ENCODE measurements at regions not wholly inside any gene's neighbourhood (a gene's known extent, or its start where the extent isn't known, plus 50 kb on each side); places are given as distances from the start of the nearest gene placed in this dataset.
A peak's percentile ranks its signal among the peaks of the same experiment; 100 is the strongest.

GRCh38 chr10:128994598-128995143, 472.4 kb upstream of the MGMT start:
- WGBS (ENCODE audit: low lambda C conversion rate), result 4% methylated on average over 2 of the region's 2 CpGs
- no peaks in the 10 kb centered on the region for H3K36me3 ChIP-seq (replicated peaks in 1 of 2; ENCODE audit: control insufficient read depth in 1 of 2, insufficient read depth in 2 of 2, low read length in 2 of 2)
- H4K20me1 ChIP-seq (ENCODE audit: insufficient read depth, low read length), result no peaks in the 10 kb centered on the region
- in situ Hi-C loops (cut with HindIII; ENCODE audit: extremely low pct_ligation_motif_present, low pct_unique_long_range_greater_than_20kb) (no loop called here), intact Hi-C loops (cut with micrococcal nuclease; ENCODE audit: unreplicated experiment) (no loop called here)
- ChIA-PET CTCF (ENCODE audit: low intra/inter-chr PET ratio, low total read pairs) (no interaction called here), POLR2A (no interaction called here)
- H3K27me3 ChIP-seq (ENCODE audit: control insufficient read depth in 1 of 2, insufficient read depth in 2 of 2, low read length in 2 of 2), result peaks cover 0 to 14% of the 10 kb centered on the region in 2 experiments; a peak in 2 of 5 replicates
- DNase-seq (ENCODE audit: low spot score), result no peak
- H3K4me1 ChIP-seq (ENCODE audit: insufficient read depth, low read length), result no peaks in the 10 kb centered on the region
- no peaks in the 10 kb centered on the region for H3K9me3 ChIP-seq (ENCODE audit: low read length)
- H3K4me2 ChIP-seq (ENCODE audit: low read depth, low read length), result no peak overlapping the region
- no TSS peak for BruUV-seq (replicated peaks)
- no peak overlapping the region for H2AFZ ChIP-seq (ENCODE audit: low read length)
- FAIRE-seq, result no peak
- H3K27ac ChIP-seq (ENCODE audit: extremely low read length, insufficient read depth, low read length), result no peak overlapping the region
- H3K4me3 ChIP-seq (replicated peaks in 1 of 3; ENCODE audit: insufficient read depth in 1 of 3, low read depth in 2 of 3, low read length in 3 of 3), result no peak overlapping the region
- H3K79me2 ChIP-seq (ENCODE audit: insufficient read depth, low read length), result no peaks in the 10 kb centered on the region
- no peak overlapping the region for H3K9ac ChIP-seq (ENCODE audit: insufficient read depth, low read depth, low read length)
- no peak for ATAC-seq
- TF ChIP-seq CREM (IDR thresholded peaks at IDR 0.05) (no peak), CREM (CRISPR knock-in tag; IDR thresholded peaks at IDR 0.05) (no peak), ZNF749 (CRISPR knock-in tag; IDR thresholded peaks at IDR 0.05; ENCODE audit: borderline replicate concordance) (no peak), TBX3 (IDR thresholded peaks at IDR 0.05; ENCODE audit: borderline replicate concordance) (no peak)

- H3K4me1 ChIP-seq (ENCODE audit: insufficient read depth, low read length), result no peaks in the 10 kb centered on the region
- no peak overlapping the region for H3K4me2 ChIP-seq (ENCODE audit: low read depth, low read length)
- no peak overlapping the region for H3K4me3 ChIP-seq (replicated peaks in 1 of 3; ENCODE audit: insufficient read depth in 1 of 3, low read depth in 2 of 3, low read length in 3 of 3)
- H3K9ac ChIP-seq (ENCODE audit: insufficient read depth, low read depth, low read length), result no peak overlapping the region
- H2AFZ ChIP-seq (ENCODE audit: low read length), result no peak overlapping the region
- no peaks in the 10 kb centered on the region for H3K36me3 ChIP-seq (replicated peaks in 1 of 2; ENCODE audit: control insufficient read depth in 1 of 2, insufficient read depth in 2 of 2, low read length in 2 of 2)
- TF ChIP-seq ZNF629 (CRISPR knock-in tag; conservative IDR thresholded peaks at IDR 0.05) (peak; percentile 55; the same call in 1 of the 2 replicates), ZNF138 (CRISPR knock-in tag; IDR thresholded peaks at IDR 0.05; ENCODE audit: low read depth) (no peak)
- WGBS (ENCODE audit: low lambda C conversion rate), result 29% methylated on average over 1 of the region's 2 CpGs
- no peak for ATAC-seq
- intact Hi-C loops (cut with micrococcal nuclease; ENCODE audit: unreplicated experiment), result no loop called here
- no TSS peak for BruUV-seq (replicated peaks)
- no peak for DNase-seq (ENCODE audit: low spot score)
- no peak overlapping the region for H3K27ac ChIP-seq (ENCODE audit: extremely low read length, insufficient read depth, low read length)
- no peaks in the 10 kb centered on the region for H3K79me2 ChIP-seq (ENCODE audit: insufficient read depth, low read length)
- no peak for FAIRE-seq
- CTCF ChIA-PET (ENCODE audit: low intra/inter-chr PET ratio, low total read pairs), result no interaction called here
- no peaks in the 10 kb centered on the region for H4K20me1 ChIP-seq (ENCODE audit: insufficient read depth, low read length)
- H3K9me3 ChIP-seq (ENCODE audit: low read length), result no peaks in the 10 kb centered on the region
- POLR2A ChIA-PET, result no interaction called here
- peaks cover 0 to 19% of the 10 kb centered on the region in 2 experiments; a peak in 2 of 5 replicates for H3K27me3 ChIP-seq (ENCODE audit: control insufficient read depth in 1 of 2, insufficient read depth in 2 of 2, low read length in 2 of 2)
- in situ Hi-C loops (cut with HindIII; ENCODE audit: extremely low pct_ligation_motif_present, low pct_unique_long_range_greater_than_20kb), result no loop called here
Observed at GRCh38 chr10:128995676-128996075, 471.4 kb upstream of the MGMT start.

All from HepG2 (cell line).